ENCODE measurements at regions not wholly inside any gene's neighbourhood (a gene's known extent, or its start where the extent isn't known, plus 50 kb on each side); places are given as distances from the start of the nearest gene placed in this dataset.

GRCh38 chr16:73537921-73538320, 490.0 kb upstream of the ZFHX3 start:
- no CpG with 5 or more reads among the region's 3 CpGs for WGBS, 2 experiments (ENCODE audit: insufficient coverage in 2 of 2)

GRCh38 chr16:73536931-73537330, 489.0 kb upstream of the ZFHX3 start:
- H3K9me3 ChIP-seq (ENCODE audit: control insufficient read depth, low read length) = no peaks in the 10 kb centered on the region
- no peaks in the 10 kb centered on the region for H3K4me1 ChIP-seq (ENCODE audit: control insufficient read depth, insufficient read depth, low read length, poor library complexity, severe bottlenecking)
- H3K27ac ChIP-seq (ENCODE audit: low read depth, low read length, severe bottlenecking) = no peak overlapping the region
- no peak overlapping the region for H3K4me3 ChIP-seq (ENCODE audit: extremely low read depth, insufficient read depth, low read length, poor library complexity, severe bottlenecking)
- H3K36me3 ChIP-seq (ENCODE audit: control insufficient read depth, insufficient read depth, low read length) = no peaks in the 10 kb centered on the region
- no CpG with 5 or more reads among the region's 3 CpGs for WGBS, 2 experiments (ENCODE audit: insufficient coverage in 2 of 2)

More at GRCh38 chr16:73537921-73538320, 490.0 kb upstream of the ZFHX3 start:
- Histone ChIP-seq H3K9me3 (ENCODE audit: control insufficient read depth, low read length) (no peaks in the 10 kb centered on the region), H3K27ac (ENCODE audit: low read depth, low read length, severe bottlenecking) (no peak overlapping the region), H3K4me3 (ENCODE audit: extremely low read depth, insufficient read depth, low read length, poor library complexity, severe bottlenecking) (no peak overlapping the region), H3K4me1 (ENCODE audit: control insufficient read depth, insufficient read depth, low read length, poor library complexity, severe bottlenecking) (no peaks in the 10 kb centered on the region), H3K36me3 (ENCODE audit: control insufficient read depth, insufficient read depth, low read length) (no peaks in the 10 kb centered on the region)

- H3K9me3 ChIP-seq (ENCODE audit: control insufficient read depth, low read length) = no peaks in the 10 kb centered on the region
- H3K4me3 ChIP-seq (ENCODE audit: extremely low read depth, insufficient read depth, low read length, poor library complexity, severe bottlenecking) = no peak overlapping the region
- whole genome bisulfite sequencing, 2 experiments (ENCODE audit: insufficient coverage in 2 of 2) = 72 to 83% methylated on average over 2 of the region's 3 CpGs
- H3K36me3 ChIP-seq (ENCODE audit: control insufficient read depth, insufficient read depth, low read length) = no peaks in the 10 kb centered on the region
- H3K4me1 ChIP-seq (ENCODE audit: control insufficient read depth, insufficient read depth, low read length, poor library complexity, severe bottlenecking) = no peaks in the 10 kb centered on the region
- no peak overlapping the region for H3K27ac ChIP-seq (ENCODE audit: low read depth, low read length, severe bottlenecking)
Observed at GRCh38 chr16:73531021-73531420, 483.1 kb upstream of the ZFHX3 start.

- WGBS, 2 experiments (ENCODE audit: insufficient coverage in 2 of 2) = 90% methylated on average over 1 of the region's 1 CpG; no CpG with 5 or more reads in 1 of the 2 experiments
- Histone ChIP-seq H3K4me1 (ENCODE audit: control insufficient read depth, insufficient read depth, low read length, poor library complexity, severe bottlenecking) (no peaks in the 10 kb centered on the region), H3K36me3 (ENCODE audit: control insufficient read depth, insufficient read depth, low read length) (no peaks in the 10 kb centered on the region), H3K4me3 (ENCODE audit: extremely low read depth, insufficient read depth, low read length, poor library complexity, severe bottlenecking) (no peak overlapping the region), H3K9me3 (ENCODE audit: control insufficient read depth, low read length) (no peaks in the 10 kb centered on the region), H3K27ac (ENCODE audit: low read depth, low read length, severe bottlenecking) (no peak overlapping the region)
Observed at GRCh38 chr16:73530529-73530928, 482.6 kb upstream of the ZFHX3 start.

GRCh38 chr16:73529303-73530012, 481.5 kb upstream of the ZFHX3 start:
- no peak overlapping the region for H3K4me3 ChIP-seq (ENCODE audit: extremely low read depth, insufficient read depth, low read length, poor library complexity, severe bottlenecking)
- H3K9me3 ChIP-seq (ENCODE audit: control insufficient read depth, low read length) = no peaks in the 10 kb centered on the region
- 82 to 93% methylated on average over 9 to 10 of the region's 11 CpGs for WGBS, 2 experiments (ENCODE audit: insufficient coverage in 2 of 2)
- no peak overlapping the region for H3K27ac ChIP-seq (ENCODE audit: low read depth, low read length, severe bottlenecking)
- H3K36me3 ChIP-seq (ENCODE audit: control insufficient read depth, insufficient read depth, low read length) = no peaks in the 10 kb centered on the region
- H3K4me1 ChIP-seq (ENCODE audit: control insufficient read depth, insufficient read depth, low read length, poor library complexity, severe bottlenecking) = no peaks in the 10 kb centered on the region

- Histone ChIP-seq H3K9me3 (ENCODE audit: control insufficient read depth, low read length) (no peaks in the 10 kb centered on the region), H3K4me3 (ENCODE audit: extremely low read depth, insufficient read depth, low read length, poor library complexity, severe bottlenecking) (no peak overlapping the region), H3K27ac (ENCODE audit: low read depth, low read length, severe bottlenecking) (no peak overlapping the region), H3K4me1 (ENCODE audit: control insufficient read depth, insufficient read depth, low read length, poor library complexity, severe bottlenecking) (no peaks in the 10 kb centered on the region), H3K36me3 (ENCODE audit: control insufficient read depth, insufficient read depth, low read length) (no peaks in the 10 kb centered on the region)
- 100% methylated on average over 2 to 3 of the region's 4 CpGs for WGBS, 2 experiments (ENCODE audit: insufficient coverage in 2 of 2)
Observed at GRCh38 chr16:73527187-73527586, 479.3 kb upstream of the ZFHX3 start.

- H3K27ac ChIP-seq (ENCODE audit: low read depth, low read length, severe bottlenecking) = no peak overlapping the region
- no peaks in the 10 kb centered on the region for H3K4me1 ChIP-seq (ENCODE audit: control insufficient read depth, insufficient read depth, low read length, poor library complexity, severe bottlenecking)
- H3K36me3 ChIP-seq (ENCODE audit: control insufficient read depth, insufficient read depth, low read length) = no peaks in the 10 kb centered on the region
- WGBS, 2 experiments (ENCODE audit: insufficient coverage in 2 of 2) = 87 to 92% methylated on average over 8 to 11 of the region's 13 CpGs
- H3K4me3 ChIP-seq (ENCODE audit: extremely low read depth, insufficient read depth, low read length, poor library complexity, severe bottlenecking) = no peak overlapping the region
- H3K9me3 ChIP-seq (ENCODE audit: control insufficient read depth, low read length) = no peaks in the 10 kb centered on the region
Observed at GRCh38 chr16:73526011-73526804, 478.3 kb upstream of the ZFHX3 start.

GRCh38 chr16:73523209-73523608, 475.3 kb upstream of the ZFHX3 start:
- 90 to 93% methylated on average over 4 of the region's 4 CpGs for WGBS, 2 experiments (ENCODE audit: insufficient coverage in 2 of 2)
- H3K27ac ChIP-seq (ENCODE audit: low read depth, low read length, severe bottlenecking) = no peak overlapping the region
- H3K4me1 ChIP-seq (ENCODE audit: control insufficient read depth, insufficient read depth, low read length, poor library complexity, severe bottlenecking) = no peaks in the 10 kb centered on the region
- H3K9me3 ChIP-seq (ENCODE audit: control insufficient read depth, low read length) = no peaks in the 10 kb centered on the region
- no peak overlapping the region for H3K4me3 ChIP-seq (ENCODE audit: extremely low read depth, insufficient read depth, low read length, poor library complexity, severe bottlenecking)
- no peaks in the 10 kb centered on the region for H3K36me3 ChIP-seq (ENCODE audit: control insufficient read depth, insufficient read depth, low read length)

GRCh38 chr16:73521499-73521898, 473.6 kb upstream of the ZFHX3 start:
- Histone ChIP-seq H3K4me1 (ENCODE audit: control insufficient read depth, insufficient read depth, low read length, poor library complexity, severe bottlenecking) (no peaks in the 10 kb centered on the region), H3K27ac (ENCODE audit: low read depth, low read length, severe bottlenecking) (no peak overlapping the region), H3K4me3 (ENCODE audit: extremely low read depth, insufficient read depth, low read length, poor library complexity, severe bottlenecking) (no peak overlapping the region), H3K36me3 (ENCODE audit: control insufficient read depth, insufficient read depth, low read length) (no peaks in the 10 kb centered on the region), H3K9me3 (ENCODE audit: control insufficient read depth, low read length) (no peaks in the 10 kb centered on the region)
- WGBS, 2 experiments (ENCODE audit: insufficient coverage in 2 of 2) = no CpG with 5 or more reads among the region's 4 CpGs

GRCh38 chr16:73515616-73516015, 467.7 kb upstream of the ZFHX3 start:
- Histone ChIP-seq H3K27ac (ENCODE audit: low read depth, low read length, severe bottlenecking) (no peak overlapping the region), H3K9me3 (ENCODE audit: control insufficient read depth, low read length) (no peaks in the 10 kb centered on the region), H3K4me1 (ENCODE audit: control insufficient read depth, insufficient read depth, low read length, poor library complexity, severe bottlenecking) (no peaks in the 10 kb centered on the region), H3K36me3 (ENCODE audit: control insufficient read depth, insufficient read depth, low read length) (no peaks in the 10 kb centered on the region), H3K4me3 (ENCODE audit: extremely low read depth, insufficient read depth, low read length, poor library complexity, severe bottlenecking) (no peak overlapping the region)
- WGBS, 2 experiments (ENCODE audit: insufficient coverage in 2 of 2) = 94 to 100% methylated on average over 1 to 2 of the region's 4 CpGs

- no peaks in the 10 kb centered on the region for H3K36me3 ChIP-seq (ENCODE audit: control insufficient read depth, insufficient read depth, low read length)
- WGBS, 2 experiments (ENCODE audit: insufficient coverage in 2 of 2) = 83 to 86% methylated on average over 1 of the region's 3 CpGs
- H3K4me3 ChIP-seq (ENCODE audit: extremely low read depth, insufficient read depth, low read length, poor library complexity, severe bottlenecking) = no peak overlapping the region
- no peaks in the 10 kb centered on the region for H3K9me3 ChIP-seq (ENCODE audit: control insufficient read depth, low read length)
- H3K4me1 ChIP-seq (ENCODE audit: control insufficient read depth, insufficient read depth, low read length, poor library complexity, severe bottlenecking) = no peaks in the 10 kb centered on the region
- H3K27ac ChIP-seq (ENCODE audit: low read depth, low read length, severe bottlenecking) = no peak overlapping the region
Observed at GRCh38 chr16:73510852-73511251, 462.9 kb upstream of the ZFHX3 start.
